ENCODE measurements at regions not wholly inside any gene's neighbourhood (a gene's known extent, or its start where the extent isn't known, plus 50 kb on each side); places are given as distances from the start of the nearest gene placed in this dataset.

DNA sequence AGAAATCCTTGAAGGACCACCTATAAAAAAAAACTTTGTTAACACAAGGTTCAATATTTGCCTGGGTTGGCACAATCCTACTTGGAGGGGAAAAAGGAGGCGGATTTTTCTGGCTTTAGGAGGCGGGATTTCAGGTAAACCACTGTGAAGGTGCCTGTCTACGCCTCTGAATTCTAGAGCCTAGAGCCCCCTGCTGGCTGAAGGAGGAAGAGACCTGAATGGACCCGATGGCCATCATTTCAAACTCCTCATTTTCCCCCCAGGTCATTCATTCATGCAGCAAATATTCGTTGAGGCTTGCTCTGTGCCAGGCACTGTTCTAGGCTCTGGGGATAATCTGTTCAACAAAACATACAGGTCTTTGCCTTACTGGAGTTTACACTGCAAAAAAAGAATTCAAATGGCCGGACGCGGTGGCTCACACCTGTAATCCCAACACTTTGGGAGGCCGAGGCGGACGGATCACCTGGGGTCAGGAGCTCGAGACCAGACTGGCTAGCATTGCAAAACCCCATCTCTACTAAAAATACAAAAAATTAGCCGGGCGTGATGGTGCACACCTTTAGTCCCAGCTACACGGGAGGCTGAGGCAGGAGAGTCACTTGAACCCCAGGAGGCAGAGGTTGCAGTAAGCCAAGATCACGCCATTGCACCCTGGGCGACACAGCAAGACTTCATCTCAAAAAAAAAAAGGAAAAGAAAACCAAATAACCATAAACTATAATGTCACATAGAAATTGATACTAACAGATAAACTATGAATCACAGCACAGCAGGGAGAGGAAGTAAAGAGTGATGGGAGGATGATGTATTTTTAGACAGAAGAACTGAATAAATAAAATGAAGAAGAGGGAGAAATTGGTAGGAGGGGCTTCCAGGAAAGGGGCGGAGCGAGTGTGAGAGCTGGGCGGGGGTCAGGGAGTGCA lies 90.1 kb upstream of the NFE2L3 start:
- H3K27me3 Mint-ChIP-seq = peaks cover 40% of the 10 kb centered on the region
- no peaks in the 10 kb centered on the region for H3K9me3 Mint-ChIP-seq
- ChIA-PET CTCF (interaction anchor here (0.7 to 3.6 kb wide), 6 partner anchors 10 to 308 kb away, joined by 3 to 43 read pairs (median 4); no protein-coding TSS in a partner anchor), POLR2A (interaction anchor here (0.7 kb wide), 1 partner anchor 10 kb away, joined by 3 read pairs; no protein-coding TSS in a partner anchor)
- intact Hi-C loops (cut with micrococcal nuclease) = loop anchor here (1.0 to 10.0 kb wide), 5 partner anchors 94 to 613 kb away; no protein-coding TSS in a partner anchor
- no peak overlapping the region for H3K27ac Mint-ChIP-seq
- H3K4me3 Mint-ChIP-seq = no peak overlapping the region
- no peak for TF ChIP-seq CTCF (IDR thresholded peaks at IDR 0.05)
- DNase-seq (peak; percentile 51), ATAC-seq (ENCODE audit: low read depth) (peak; percentile 82)
- peaks cover 4% of the 10 kb centered on the region for H3K4me1 Mint-ChIP-seq
- no peaks in the 10 kb centered on the region for H3K36me3 Mint-ChIP-seq (ENCODE audit: low read depth)

- no peak overlapping the region for H3K4me3 Mint-ChIP-seq
- intact Hi-C loops (cut with micrococcal nuclease) = loop anchor here (10.0 kb wide), 1 partner anchor 609 kb away; no protein-coding TSS in a partner anchor
- H3K9me3 Mint-ChIP-seq = no peaks in the 10 kb centered on the region
- H3K27me3 Mint-ChIP-seq = peaks cover 26% of the 10 kb centered on the region
- TF ChIP-seq CTCF (IDR thresholded peaks at IDR 0.05) = no peak
- no peaks in the 10 kb centered on the region for H3K36me3 Mint-ChIP-seq (ENCODE audit: low read depth)
- ATAC-seq (ENCODE audit: low read depth) (no peak), DNase-seq (no peak)
- no peak overlapping the region for H3K27ac Mint-ChIP-seq
- ChIA-PET CTCF (interaction anchor here (0.6 to 1.0 kb wide), 2 partner anchors 170 to 300 kb away, joined by 3 read pairs; no protein-coding TSS in a partner anchor), POLR2A (no interaction called here)
- peaks cover 4% of the 10 kb centered on the region for H3K4me1 Mint-ChIP-seq
Observed at GRCh38 chr7:26065652-26066051, 86.3 kb upstream of the NFE2L3 start.

DNA sequence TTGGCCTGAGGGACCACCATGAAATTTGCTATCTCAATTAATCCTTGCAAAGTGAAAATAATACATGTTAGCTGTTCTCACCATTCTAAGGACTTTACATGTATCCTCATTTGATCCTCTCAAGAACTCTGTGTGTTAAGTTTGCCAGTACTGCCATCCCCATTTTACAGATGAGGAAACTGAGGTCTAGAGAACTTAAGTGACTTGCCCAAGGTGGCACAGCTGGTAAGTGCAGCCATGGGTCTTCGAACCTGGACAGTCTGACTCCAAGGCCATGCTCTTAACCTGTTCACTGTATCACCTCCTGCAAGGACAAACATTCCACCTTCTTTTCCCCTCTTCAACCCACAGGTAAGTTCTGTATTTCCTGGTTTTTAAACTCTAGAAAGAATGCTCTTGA lies 85.3 kb upstream of the NFE2L3 start:
- no peak for TF ChIP-seq CTCF (IDR thresholded peaks at IDR 0.05)
- ATAC-seq (ENCODE audit: low read depth) (no peak), DNase-seq (no peak)
- ChIA-PET CTCF (interaction anchor here (1.2 kb wide), 1 partner anchor 174 kb away, joined by 3 read pairs; no protein-coding TSS in a partner anchor), POLR2A (no interaction called here)
- Mint-ChIP-seq H3K36me3 (ENCODE audit: low read depth) (no peaks in the 10 kb centered on the region), H3K4me3 (no peak overlapping the region), H3K9me3 (no peaks in the 10 kb centered on the region), H3K27me3 (peaks cover 22% of the 10 kb centered on the region), H3K27ac (no peak overlapping the region), H3K4me1 (peaks cover 3% of the 10 kb centered on the region)
- intact Hi-C loops (cut with micrococcal nuclease) = loop anchor here (10.0 kb wide), 1 partner anchor 608 kb away; no protein-coding TSS in a partner anchor

DNA sequence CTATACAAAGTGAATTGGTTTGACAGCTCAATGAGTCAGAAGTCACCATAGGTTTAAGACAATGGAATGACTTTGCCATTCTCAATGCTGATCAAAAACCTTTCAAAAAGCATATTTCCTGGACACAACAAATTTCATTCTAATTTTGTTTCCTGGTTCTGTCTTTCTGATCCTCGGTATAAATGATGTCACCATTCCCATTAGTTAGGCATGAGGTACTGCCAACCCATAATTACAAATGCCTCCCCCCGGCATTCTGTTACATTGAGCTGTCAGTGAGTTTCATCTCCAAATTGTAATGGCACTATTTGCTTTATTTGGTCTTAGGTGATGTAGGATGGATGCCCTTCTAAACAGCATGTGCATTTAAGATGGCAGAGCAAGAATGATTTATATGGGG lies 81.7 kb upstream of the NFE2L3 start:
- POLR2A ChIA-PET = no interaction called here
- H3K36me3 Mint-ChIP-seq (ENCODE audit: low read depth) = no peaks in the 10 kb centered on the region
- H3K9me3 Mint-ChIP-seq = no peaks in the 10 kb centered on the region
- H3K27me3 Mint-ChIP-seq = peaks cover 17% of the 10 kb centered on the region
- no peak overlapping the region for H3K4me3 Mint-ChIP-seq
- no peak for ATAC-seq (ENCODE audit: low read depth)
- no peak for TF ChIP-seq CTCF (IDR thresholded peaks at IDR 0.05)
- intact Hi-C loops (cut with micrococcal nuclease) = no loop called here
- no peaks in the 10 kb centered on the region for H3K4me1 Mint-ChIP-seq
- H3K27ac Mint-ChIP-seq = no peak overlapping the region
- CTCF ChIA-PET = interaction anchor here (0.9 kb wide), 1 partner anchor 9 kb away, joined by 3 read pairs; no protein-coding TSS in a partner anchor
- DNase-seq = no peak
